ENCODE measurements at regions not wholly inside any gene's neighbourhood (a gene's known extent, or its start where the extent isn't known, plus 50 kb on each side); places are given as distances from the start of the nearest gene placed in this dataset.

GRCh38 chr21:16312321-16312720 is 582.5 kb downstream of the USP25 start:
- no peak for ATAC-seq (ENCODE audit: low read depth)
- H3K4me1 ChIP-seq (ENCODE audit: insufficient read depth, poor library complexity, severe bottlenecking): no peaks in the 10 kb centered on the region

DNA sequence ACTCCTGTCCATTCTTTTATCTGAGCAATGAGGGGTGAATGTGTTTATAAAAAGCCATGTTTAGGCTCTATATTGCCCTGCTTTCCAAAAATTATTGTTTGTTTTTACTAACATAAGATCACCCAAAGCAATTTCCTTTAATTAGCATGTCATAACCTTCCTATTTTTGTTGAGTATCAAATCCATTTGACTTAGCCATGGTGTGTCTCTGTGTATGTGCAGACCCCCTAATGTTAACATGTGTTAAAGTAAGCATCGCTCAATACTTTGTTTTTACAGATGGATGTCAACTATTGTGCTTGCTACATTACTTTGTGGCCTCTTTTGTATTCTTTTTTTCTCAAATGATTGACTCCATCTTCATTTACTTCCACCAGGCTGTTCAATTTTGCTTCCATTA is 585.4 kb downstream of the USP25 start:
- TF ChIP-seq CTCF (IDR thresholded peaks at IDR 0.05; ENCODE audit: poor library complexity, severe bottlenecking): no peak
- no peak overlapping the region for H3K27ac ChIP-seq (ENCODE audit: poor library complexity, severe bottlenecking)
- no peak overlapping the region for H3K4me3 ChIP-seq (ENCODE audit: severe bottlenecking)
- H3K9me3 ChIP-seq (ENCODE audit: severe bottlenecking): no peaks in the 10 kb centered on the region
- no peaks in the 10 kb centered on the region for H3K27me3 ChIP-seq (ENCODE audit: insufficient read depth, poor library complexity, severe bottlenecking)
- H3K4me1 ChIP-seq (ENCODE audit: insufficient read depth, poor library complexity, severe bottlenecking): no peaks in the 10 kb centered on the region
- DNase-seq (ENCODE audit: low spot score) (no peak), ATAC-seq (ENCODE audit: low read depth) (no peak)
- H3K36me3 ChIP-seq (ENCODE audit: low read depth): no peaks in the 10 kb centered on the region

More at GRCh38 chr21:16312321-16312720, 582.5 kb downstream of the USP25 start:
- no peak for TF ChIP-seq CTCF (IDR thresholded peaks at IDR 0.05; ENCODE audit: poor library complexity, severe bottlenecking)
- Histone ChIP-seq H3K9me3 (ENCODE audit: severe bottlenecking) (no peaks in the 10 kb centered on the region), H3K27ac (ENCODE audit: poor library complexity, severe bottlenecking) (no peak overlapping the region), H3K36me3 (ENCODE audit: low read depth) (no peaks in the 10 kb centered on the region), H3K4me3 (ENCODE audit: severe bottlenecking) (no peak overlapping the region), H3K27me3 (ENCODE audit: insufficient read depth, poor library complexity, severe bottlenecking) (peaks cover 8% of the 10 kb centered on the region)
- no peak for DNase-seq (ENCODE audit: low spot score)

DNA sequence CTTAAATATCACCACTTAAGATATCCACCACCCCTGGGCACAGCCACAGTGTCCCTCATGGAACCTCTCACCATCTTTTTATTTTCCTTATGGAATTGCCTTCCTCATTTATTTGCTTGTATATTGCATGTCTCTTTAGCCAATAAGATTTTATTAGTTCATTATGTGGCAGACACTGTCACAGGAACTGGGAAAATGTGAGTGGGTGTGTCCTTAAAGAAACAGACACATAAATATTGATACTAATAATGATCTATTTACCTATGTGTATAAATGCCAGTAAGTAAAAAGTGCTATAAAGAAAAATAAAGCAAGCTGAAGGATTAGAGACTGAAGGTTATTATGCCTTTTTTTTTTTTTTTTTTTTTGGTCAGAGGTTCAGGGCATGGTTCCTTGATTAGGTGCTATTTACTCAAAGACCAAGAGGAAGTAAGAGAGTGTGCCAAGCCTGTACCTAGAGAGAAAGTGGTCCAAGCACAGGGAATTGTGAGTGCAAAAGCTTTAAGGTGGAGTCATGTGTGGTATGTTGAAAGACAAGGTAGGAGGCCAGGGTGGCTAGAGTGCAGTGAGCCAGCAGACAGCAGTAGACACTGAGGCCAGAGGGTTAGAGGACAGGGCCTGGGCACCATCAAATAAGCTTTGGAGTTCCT is 589.0 kb downstream of the USP25 start:
- DNase-seq (ENCODE audit: low spot score) (no peak), ATAC-seq (ENCODE audit: low read depth) (no peak)
- no peak overlapping the region for H3K4me3 ChIP-seq (ENCODE audit: severe bottlenecking)
- H3K36me3 ChIP-seq (ENCODE audit: low read depth): no peaks in the 10 kb centered on the region
- H3K27me3 ChIP-seq (ENCODE audit: insufficient read depth, poor library complexity, severe bottlenecking): peaks cover 10% of the 10 kb centered on the region
- no peak overlapping the region for H3K27ac ChIP-seq (ENCODE audit: poor library complexity, severe bottlenecking)
- H3K4me1 ChIP-seq (ENCODE audit: insufficient read depth, poor library complexity, severe bottlenecking): peaks cover 2% of the 10 kb centered on the region
- H3K9me3 ChIP-seq (ENCODE audit: severe bottlenecking): no peaks in the 10 kb centered on the region
- TF ChIP-seq CTCF (IDR thresholded peaks at IDR 0.05; ENCODE audit: poor library complexity, severe bottlenecking): no peak

- Histone ChIP-seq H3K4me1 (ENCODE audit: insufficient read depth, poor library complexity, severe bottlenecking) (peaks cover 3% of the 10 kb centered on the region), H3K27me3 (ENCODE audit: insufficient read depth, poor library complexity, severe bottlenecking) (peaks cover 10% of the 10 kb centered on the region), H3K27ac (ENCODE audit: poor library complexity, severe bottlenecking) (no peak overlapping the region), H3K4me3 (ENCODE audit: severe bottlenecking) (no peak overlapping the region), H3K36me3 (ENCODE audit: low read depth) (no peaks in the 10 kb centered on the region), H3K9me3 (ENCODE audit: severe bottlenecking) (no peaks in the 10 kb centered on the region)
- TF ChIP-seq CTCF (IDR thresholded peaks at IDR 0.05; ENCODE audit: poor library complexity, severe bottlenecking): no peak
- ATAC-seq (ENCODE audit: low read depth): no peak
- no peak for DNase-seq (ENCODE audit: low spot score)
These were observed 590.3 kb downstream of the USP25 start for GRCh38 chr21:16320110-16320509.

DNA sequence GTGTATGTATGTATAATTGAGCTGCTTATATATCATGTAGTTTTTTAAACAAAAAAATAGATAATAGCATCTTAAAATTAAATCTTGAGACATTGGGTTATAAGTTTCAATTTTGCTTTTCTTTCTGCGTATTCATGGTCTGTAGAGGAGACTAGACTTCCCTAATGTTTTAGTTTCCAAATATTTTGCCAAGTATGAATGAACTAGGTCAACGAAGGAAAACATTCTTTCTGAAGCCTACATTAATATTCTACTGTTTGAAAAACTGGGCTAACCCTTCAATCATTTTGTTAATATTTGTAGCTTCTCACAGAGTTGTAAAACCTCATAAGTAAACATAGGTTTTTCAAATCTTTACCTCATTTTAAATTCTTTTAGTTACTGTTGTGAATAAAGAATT is 592.7 kb downstream of the USP25 start:
- Histone ChIP-seq H3K27me3 (ENCODE audit: insufficient read depth, poor library complexity, severe bottlenecking) (peaks cover 10% of the 10 kb centered on the region), H3K4me1 (ENCODE audit: insufficient read depth, poor library complexity, severe bottlenecking) (peaks cover 3% of the 10 kb centered on the region), H3K27ac (ENCODE audit: poor library complexity, severe bottlenecking) (no peak overlapping the region), H3K36me3 (ENCODE audit: low read depth) (no peaks in the 10 kb centered on the region), H3K4me3 (ENCODE audit: severe bottlenecking) (no peak overlapping the region), H3K9me3 (ENCODE audit: severe bottlenecking) (no peaks in the 10 kb centered on the region)
- no peak for DNase-seq (ENCODE audit: low spot score)
- no peak for ATAC-seq (ENCODE audit: low read depth)
- no peak for TF ChIP-seq CTCF (IDR thresholded peaks at IDR 0.05; ENCODE audit: poor library complexity, severe bottlenecking)

Data from RWPE2 (cell line).